GM12872 (cell line): ENCODE measurements at regions not wholly inside any gene's neighbourhood (a gene's known extent, or its start where the extent isn't known, plus 50 kb on each side); places are given as distances from the start of the nearest gene placed in this dataset.

Experiments used
- TF ChIP-seq, protein P1 (sequence below): IDR thresholded peaks from 3 replicates; pipeline ENCODE4 v1.5.1; 2011; ENCODE audit warnings: low read depth, mild to moderate bottlenecking, low read length, moderate library complexity; ENCODE audit not compliant: insufficient read depth

GRCh38 chr6:163773646-163774045, 359.1 kb downstream of the QKI start:
- TF ChIP-seq, protein P1, sequence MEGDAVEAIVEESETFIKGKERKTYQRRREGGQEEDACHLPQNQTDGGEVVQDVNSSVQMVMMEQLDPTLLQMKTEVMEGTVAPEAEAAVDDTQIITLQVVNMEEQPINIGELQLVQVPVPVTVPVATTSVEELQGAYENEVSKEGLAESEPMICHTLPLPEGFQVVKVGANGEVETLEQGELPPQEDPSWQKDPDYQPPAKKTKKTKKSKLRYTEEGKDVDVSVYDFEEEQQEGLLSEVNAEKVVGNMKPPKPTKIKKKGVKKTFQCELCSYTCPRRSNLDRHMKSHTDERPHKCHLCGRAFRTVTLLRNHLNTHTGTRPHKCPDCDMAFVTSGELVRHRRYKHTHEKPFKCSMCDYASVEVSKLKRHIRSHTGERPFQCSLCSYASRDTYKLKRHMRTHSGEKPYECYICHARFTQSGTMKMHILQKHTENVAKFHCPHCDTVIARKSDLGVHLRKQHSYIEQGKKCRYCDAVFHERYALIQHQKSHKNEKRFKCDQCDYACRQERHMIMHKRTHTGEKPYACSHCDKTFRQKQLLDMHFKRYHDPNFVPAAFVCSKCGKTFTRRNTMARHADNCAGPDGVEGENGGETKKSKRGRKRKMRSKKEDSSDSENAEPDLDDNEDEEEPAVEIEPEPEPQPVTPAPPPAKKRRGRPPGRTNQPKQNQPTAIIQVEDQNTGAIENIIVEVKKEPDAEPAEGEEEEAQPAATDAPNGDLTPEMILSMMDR: no peak

DNA sequence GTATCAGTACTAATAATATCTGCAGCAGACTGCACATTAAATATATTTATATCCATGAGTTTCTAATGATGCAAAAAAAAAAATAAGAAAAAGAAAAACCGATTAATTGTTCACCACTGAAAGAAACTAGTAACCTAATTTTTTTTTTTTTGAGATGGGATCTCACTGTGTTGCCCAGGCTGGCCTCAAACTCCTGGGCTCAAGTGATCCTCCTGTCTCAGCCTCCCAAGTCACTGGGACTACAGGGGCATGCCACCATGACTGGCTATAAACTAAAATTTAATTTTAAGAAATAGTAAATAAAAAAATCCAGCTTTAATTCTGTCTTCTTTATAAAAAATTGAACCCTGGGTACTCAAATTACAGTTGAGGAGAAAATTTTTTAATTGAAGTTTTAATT, 358.2 kb downstream of the QKI start:
- TF ChIP-seq, protein P1: no peak

GRCh38 chr6:163771180-163771579, 356.7 kb downstream of the QKI start:
- TF ChIP-seq, protein P1: no peak

- TF ChIP-seq, protein P1: no peak
Measured at GRCh38 chr6:163768905-163769304, 354.4 kb downstream of the QKI start.

DNA sequence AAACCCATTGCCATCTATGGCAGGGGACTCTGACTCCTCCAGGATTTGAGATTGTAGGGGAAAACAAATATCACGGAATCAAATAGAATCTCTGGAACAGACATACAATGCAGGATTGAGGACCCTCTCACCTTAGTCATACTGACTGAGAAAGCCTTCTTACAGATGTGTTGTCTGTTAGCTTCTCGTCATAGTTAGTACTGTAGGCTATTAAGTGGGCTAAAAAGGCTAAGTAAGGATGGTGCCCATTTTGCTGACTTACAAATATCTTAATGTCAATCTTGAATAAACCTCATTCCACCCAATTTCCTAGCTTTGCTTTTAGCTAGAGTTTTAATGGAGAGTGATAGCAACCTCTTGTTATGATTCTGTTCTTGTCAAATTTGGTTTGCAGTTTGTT, 352.4 kb downstream of the QKI start:
- TF ChIP-seq, protein P1: no peak

DNA sequence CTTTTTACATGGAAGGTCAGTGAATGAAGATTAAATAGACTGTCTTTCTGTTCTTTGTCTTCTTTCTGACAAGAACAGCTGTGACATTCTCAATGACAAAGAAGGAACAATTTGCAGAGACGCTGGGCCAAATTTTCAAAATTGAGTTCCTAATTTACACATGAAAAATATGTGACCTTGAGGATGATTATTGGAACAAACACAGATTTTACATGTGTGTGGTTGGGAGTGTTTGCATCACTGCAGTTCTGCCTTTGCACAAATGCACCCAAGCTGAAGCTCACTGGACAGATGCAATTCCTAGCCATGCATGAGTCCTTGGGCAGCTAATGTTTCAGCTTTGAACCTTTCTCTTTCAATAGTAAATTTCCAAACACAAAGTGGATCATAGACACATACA, 350.8 kb downstream of the QKI start:
- TF ChIP-seq, protein P1: no peak

DNA sequence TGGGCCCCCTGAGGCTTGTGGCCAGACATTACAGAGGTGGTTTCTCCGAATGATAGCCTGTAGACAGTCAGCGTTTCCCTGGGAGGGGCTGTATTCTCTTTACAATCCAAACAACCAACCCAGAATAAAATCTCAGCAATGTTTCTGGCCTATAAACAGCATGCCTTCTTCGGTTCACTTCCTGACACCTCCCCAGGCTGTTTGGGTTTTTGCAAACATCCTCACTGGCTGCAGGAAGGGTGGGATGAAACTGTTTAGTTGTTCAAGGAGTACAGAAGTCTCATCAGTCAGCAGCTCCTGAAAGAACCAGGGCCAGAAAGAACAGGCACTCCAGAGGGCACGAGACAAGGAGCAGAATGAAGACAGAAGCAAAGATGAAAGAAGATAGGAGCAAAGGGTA, 350.0 kb downstream of the QKI start:
- TF ChIP-seq, protein P1: no peak

- TF ChIP-seq, protein P1: no peak
Measured at GRCh38 chr6:163761481-163761880, 347.0 kb downstream of the QKI start.
